OCI-LY7 (cell line): ENCODE measurements at regions not wholly inside any gene's neighbourhood (a gene's known extent, or its start where the extent isn't known, plus 50 kb on each side); places are given as distances from the start of the nearest gene placed in this dataset.

Experiments used
- BruUV-seq: library from RNA; stranded (reverse); fragments of 400-500 nt; replicated peaks from 2 replicates; lab custom pipeline; 2021; lab: Mats Ljungman, UMichigan
- CTCF ChIA-PET: fragments of 300-600 bp; sonication (Branson Sonifier 250); formaldehyde crosslinking; loops from one replicate; lab custom pipeline; 2022; ENCODE audit warnings: antibody characterized with exemption; ENCODE audit not compliant: unreplicated experiment; lab: Charles Lee
- POLR2A ChIA-PET: fragments of 300-600 bp; sonication (Branson Sonifier 250); formaldehyde crosslinking; loops from one replicate; lab custom pipeline; 2022; ENCODE audit warnings: antibody characterized with exemption; lab: Charles Lee
- DNase-seq: peaks from one replicate; pipeline ENCODE4 v3.0.0-alpha.2; 2015; ENCODE audit warnings: low spot score
- H2AFZ ChIP-seq: fragments of 200-600 bp; sonication (generic), shearing (Covaris generic); 2 replicates; pipeline ENCODE4 v1.6.1; 2014; ENCODE audit warnings: mild to moderate bottlenecking, antibody characterized with exemption, low read length, moderate library complexity
- H3K27ac ChIP-seq: fragments of 200-600 bp; sonication (generic); 2 replicates; pipeline ENCODE4 v1.5.1; 2014; ENCODE audit warnings: mixed run types, low read depth, mild to moderate bottlenecking, moderate library complexity, low read length, inconsistent platforms; ENCODE audit not compliant: poor library complexity, severe bottlenecking
- H3K36me3 ChIP-seq: fragments of 200-600 bp; sonication (generic); 2 replicates; pipeline ENCODE4 v1.6.1; 2014; ENCODE audit warnings: mild to moderate bottlenecking, antibody characterized with exemption, low read length, moderate library complexity, mixed read lengths; ENCODE audit not compliant: insufficient read depth
- H3K4me1 ChIP-seq: fragments of 200-600 bp; sonication (generic); 2 replicates; pipeline ENCODE4 v1.5.1; 2014; ENCODE audit warnings: mild to moderate bottlenecking, low read length; ENCODE audit not compliant: insufficient read depth, poor library complexity, severe bottlenecking
- H3K4me2 ChIP-seq: fragments of 200-600 bp; sonication (generic); 2 replicates; pipeline ENCODE4 v1.6.1; 2014; ENCODE audit warnings: mild to moderate bottlenecking, low read length
- H3K4me3 ChIP-seq: fragments of 200-600 bp; sonication (generic); 2 replicates; pipeline ENCODE4 v1.5.1; 2014; ENCODE audit warnings: mild to moderate bottlenecking, low read depth, low read length; ENCODE audit not compliant: poor library complexity, severe bottlenecking
- H3K79me2 ChIP-seq: fragments of 200-600 bp; sonication (generic); 2 replicates; pipeline ENCODE4 v1.6.1; 2016; ENCODE audit warnings: low read depth, mild to moderate bottlenecking, low read length, moderate library complexity, mixed read lengths; ENCODE audit not compliant: insufficient read depth
- H3K9me2 ChIP-seq: fragments of 200-600 bp; sonication (generic); 2 replicates; pipeline ENCODE4 v1.6.1; 2016; ENCODE audit warnings: mild to moderate bottlenecking, low read length, mixed read lengths; ENCODE audit not compliant: insufficient read depth
- H3K9me3 ChIP-seq: fragments of 200-600 bp; sonication (generic); 2 replicates; pipeline ENCODE4 v1.6.1; 2014; ENCODE audit warnings: mild to moderate bottlenecking, mixed run types, low read length, mixed read lengths
- H4K20me1 ChIP-seq: fragments of 200-600 bp; sonication (generic); 2 replicates; pipeline ENCODE4 v1.6.1; 2014; ENCODE audit warnings: mild to moderate bottlenecking, antibody characterized with exemption, low read length, moderate library complexity, mixed read lengths; ENCODE audit not compliant: insufficient read depth
- CTCF ChIP-seq: fragments of 200-600 bp; sonication (generic); conservative IDR thresholded peaks from 2 replicates; pipeline ENCODE4 v1.5.1; 2014; ENCODE audit warnings: mild to moderate bottlenecking, antibody characterized with exemption, low read length, moderate library complexity, mixed read lengths
- EZH2phosphoT487 ChIP-seq: fragments of 200-600 bp; sonication (generic); IDR thresholded peaks from 2 replicates; pipeline ENCODE4 v1.6.1; 2018; ENCODE audit warnings: low read depth, borderline replicate concordance, mild to moderate bottlenecking, mixed run types, antibody characterized with exemption, low read length, moderate library complexity, mixed read lengths
- intact Hi-C: fragments of 100-400 bp; cut with micrococcal nuclease; formaldehyde crosslinking; loops from one replicate; pipeline ENCODE4 v1.10.0; 2022; ENCODE audit not compliant: unreplicated experiment

GRCh38 chr3:14253707-14254382 lies 75.2 kb downstream of the LSM3 start:
- ChIA-PET CTCF (no interaction called here), POLR2A (no interaction called here)
- Histone ChIP-seq H3K9me2 (no peaks in the 10 kb centered on the region), H2AFZ (no peak overlapping the region), H3K79me2 (no peaks in the 10 kb centered on the region), H3K4me3 (no peak overlapping the region), H3K9me3 (no peaks in the 10 kb centered on the region), H3K4me1 (peaks cover 6% of the 10 kb centered on the region), H4K20me1 (no peaks in the 10 kb centered on the region), H3K4me2 (no peak overlapping the region), H3K36me3 (no peaks in the 10 kb centered on the region), H3K27ac (no peak overlapping the region)
- no TSS peak for BruUV-seq
- intact Hi-C loops: no loop called here
- TF ChIP-seq CTCF (no peak), EZH2phosphoT487 (no peak)
- DNase-seq: no peak

- no peak for DNase-seq
- H4K20me1 ChIP-seq: no peaks in the 10 kb centered on the region
- BruUV-seq: no TSS peak
- no peaks in the 10 kb centered on the region for H3K9me3 ChIP-seq
- CTCF ChIA-PET: no interaction called here
- H3K79me2 ChIP-seq: no peaks in the 10 kb centered on the region
- no peaks in the 10 kb centered on the region for H3K9me2 ChIP-seq
- H3K4me1 ChIP-seq: peaks cover 6% of the 10 kb centered on the region
- no peak overlapping the region for H3K4me2 ChIP-seq
- POLR2A ChIA-PET: no interaction called here
- H3K27ac ChIP-seq: no peak overlapping the region
- H3K4me3 ChIP-seq: no peak overlapping the region
- intact Hi-C loops: no loop called here
- TF ChIP-seq CTCF (no peak), EZH2phosphoT487 (no peak)
- H2AFZ ChIP-seq: no peak overlapping the region
- no peaks in the 10 kb centered on the region for H3K36me3 ChIP-seq
Measured at GRCh38 chr3:14254812-14255702, 76.4 kb downstream of the LSM3 start.
